A549 (cell line): ENCODE measurements at regions not wholly inside any gene's neighbourhood (a gene's known extent, or its start where the extent isn't known, plus 50 kb on each side); places are given as distances from the start of the nearest gene placed in this dataset.

Experiments used
- NR3C1 ChIP-seq: fragments of >200 bp; sonication (Bioruptor Twin); formaldehyde crosslinking; IDR thresholded peaks from 3 replicates; pipeline ENCODE4 v1.6.1; 2017
- POLR2A ChIP-seq: IDR thresholded peaks from 2 replicates; pipeline ENCODE4 v1.6.1; 2012; ENCODE audit warnings: mild to moderate bottlenecking, low read length
- RCOR1 ChIP-seq: fragments of 150-350 bp; IDR thresholded peaks from 2 replicates; pipeline ENCODE4 v1.6.1; 2014; ENCODE audit warnings: antibody characterized with exemption, low read length, low read depth
- TF ChIP-seq, protein P1 (sequence below): fragments of >200 bp; sonication (Bioruptor Twin); formaldehyde crosslinking; IDR thresholded peaks from 3 replicates; pipeline ENCODE4 v1.5.1; 2016
- TF ChIP-seq, protein P2 (sequence below): fragments of 200-600 bp; sonication (generic); IDR thresholded peaks from 2 replicates; pipeline ENCODE4 v1.6.1; 2016; ENCODE audit warnings: antibody characterized with exemption, mild to moderate bottlenecking, moderate library complexity

DNA sequence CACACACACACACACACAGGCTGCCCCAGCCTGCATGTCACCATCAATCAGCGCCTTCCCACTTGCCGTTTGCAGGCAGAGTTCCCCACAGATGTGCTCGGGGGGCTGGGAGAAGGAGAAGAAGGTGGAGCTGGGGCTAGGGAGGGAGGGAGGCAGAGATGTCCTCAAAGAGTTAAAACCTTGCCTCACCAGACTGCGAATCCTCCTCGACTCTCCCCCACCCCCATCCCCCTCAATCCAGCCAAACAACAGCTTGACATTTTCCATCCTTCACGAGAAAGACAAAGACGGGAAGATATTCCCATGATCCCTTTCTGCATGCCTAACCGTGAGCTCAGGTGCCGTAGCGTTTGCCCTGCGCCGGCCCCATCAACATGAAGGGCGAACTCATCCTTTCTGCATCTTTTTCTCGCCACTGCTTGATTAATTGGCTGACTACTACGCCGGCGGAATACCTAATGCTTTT lies 365.5 kb downstream of the MIAT start:
- no peak for TF ChIP-seq POLR2A
- TF ChIP-seq NR3C1 = no peak
- TF ChIP-seq, protein P1, sequence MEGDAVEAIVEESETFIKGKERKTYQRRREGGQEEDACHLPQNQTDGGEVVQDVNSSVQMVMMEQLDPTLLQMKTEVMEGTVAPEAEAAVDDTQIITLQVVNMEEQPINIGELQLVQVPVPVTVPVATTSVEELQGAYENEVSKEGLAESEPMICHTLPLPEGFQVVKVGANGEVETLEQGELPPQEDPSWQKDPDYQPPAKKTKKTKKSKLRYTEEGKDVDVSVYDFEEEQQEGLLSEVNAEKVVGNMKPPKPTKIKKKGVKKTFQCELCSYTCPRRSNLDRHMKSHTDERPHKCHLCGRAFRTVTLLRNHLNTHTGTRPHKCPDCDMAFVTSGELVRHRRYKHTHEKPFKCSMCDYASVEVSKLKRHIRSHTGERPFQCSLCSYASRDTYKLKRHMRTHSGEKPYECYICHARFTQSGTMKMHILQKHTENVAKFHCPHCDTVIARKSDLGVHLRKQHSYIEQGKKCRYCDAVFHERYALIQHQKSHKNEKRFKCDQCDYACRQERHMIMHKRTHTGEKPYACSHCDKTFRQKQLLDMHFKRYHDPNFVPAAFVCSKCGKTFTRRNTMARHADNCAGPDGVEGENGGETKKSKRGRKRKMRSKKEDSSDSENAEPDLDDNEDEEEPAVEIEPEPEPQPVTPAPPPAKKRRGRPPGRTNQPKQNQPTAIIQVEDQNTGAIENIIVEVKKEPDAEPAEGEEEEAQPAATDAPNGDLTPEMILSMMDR = no peak
- TF ChIP-seq, protein P2, sequence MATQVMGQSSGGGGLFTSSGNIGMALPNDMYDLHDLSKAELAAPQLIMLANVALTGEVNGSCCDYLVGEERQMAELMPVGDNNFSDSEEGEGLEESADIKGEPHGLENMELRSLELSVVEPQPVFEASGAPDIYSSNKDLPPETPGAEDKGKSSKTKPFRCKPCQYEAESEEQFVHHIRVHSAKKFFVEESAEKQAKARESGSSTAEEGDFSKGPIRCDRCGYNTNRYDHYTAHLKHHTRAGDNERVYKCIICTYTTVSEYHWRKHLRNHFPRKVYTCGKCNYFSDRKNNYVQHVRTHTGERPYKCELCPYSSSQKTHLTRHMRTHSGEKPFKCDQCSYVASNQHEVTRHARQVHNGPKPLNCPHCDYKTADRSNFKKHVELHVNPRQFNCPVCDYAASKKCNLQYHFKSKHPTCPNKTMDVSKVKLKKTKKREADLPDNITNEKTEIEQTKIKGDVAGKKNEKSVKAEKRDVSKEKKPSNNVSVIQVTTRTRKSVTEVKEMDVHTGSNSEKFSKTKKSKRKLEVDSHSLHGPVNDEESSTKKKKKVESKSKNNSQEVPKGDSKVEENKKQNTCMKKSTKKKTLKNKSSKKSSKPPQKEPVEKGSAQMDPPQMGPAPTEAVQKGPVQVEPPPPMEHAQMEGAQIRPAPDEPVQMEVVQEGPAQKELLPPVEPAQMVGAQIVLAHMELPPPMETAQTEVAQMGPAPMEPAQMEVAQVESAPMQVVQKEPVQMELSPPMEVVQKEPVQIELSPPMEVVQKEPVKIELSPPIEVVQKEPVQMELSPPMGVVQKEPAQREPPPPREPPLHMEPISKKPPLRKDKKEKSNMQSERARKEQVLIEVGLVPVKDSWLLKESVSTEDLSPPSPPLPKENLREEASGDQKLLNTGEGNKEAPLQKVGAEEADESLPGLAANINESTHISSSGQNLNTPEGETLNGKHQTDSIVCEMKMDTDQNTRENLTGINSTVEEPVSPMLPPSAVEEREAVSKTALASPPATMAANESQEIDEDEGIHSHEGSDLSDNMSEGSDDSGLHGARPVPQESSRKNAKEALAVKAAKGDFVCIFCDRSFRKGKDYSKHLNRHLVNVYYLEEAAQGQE = no peak
- TF ChIP-seq RCOR1 = no peak
